Uterus (tissue), 2 donors: ENCODE measurements at regions not wholly inside any gene's neighbourhood (a gene's known extent, or its start where the extent isn't known, plus 50 kb on each side); places are given as distances from the start of the nearest gene placed in this dataset.

ENCODE experiments used
- CTCF ChIP-seq, 4 experiments: fragments of 200-600 bp in 2 of 4; fragments of 450-650 bp in 2 of 4; sonication (generic) in 2 of 4; IDR thresholded peaks; one replicate each; pipeline ENCODE4 v1.5.1; 2016 to 2019; ENCODE audit warnings: antibody characterized with exemption in 4 of 4, mild to moderate bottlenecking in 2 of 4, moderate library complexity in 1 of 4
- POLR2A ChIP-seq, 2 donors: fragments of 450-650 bp; IDR thresholded peaks; one replicate each; pipeline ENCODE4 v1.6.1; 2016; ENCODE audit warnings: antibody characterized with exemption in 2 of 2, mild to moderate bottlenecking in 1 of 2, moderate library complexity in 1 of 2

DNA sequence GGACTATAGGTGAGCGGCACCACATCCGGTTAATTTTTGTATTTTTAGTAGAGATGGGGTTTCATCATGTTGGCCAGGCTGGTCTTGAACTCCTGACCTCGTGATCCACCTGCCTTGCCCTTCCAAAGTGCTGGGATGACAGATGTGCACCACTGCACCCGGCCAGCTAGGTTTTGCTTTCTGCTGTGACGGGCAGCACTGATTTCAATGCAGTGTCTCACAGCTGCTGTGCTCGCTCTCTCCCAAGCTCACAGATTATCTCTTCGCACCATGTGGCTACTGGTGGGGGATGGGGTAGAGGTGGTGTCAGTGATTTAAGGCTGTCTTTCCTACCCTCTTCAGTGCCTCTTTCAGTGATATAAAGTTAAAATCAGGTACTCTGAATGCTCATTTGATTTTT, 909.1 kb downstream of the TRHDE start:
- TF ChIP-seq POLR2A (IDR thresholded peaks at IDR 0.05): no peak
- TF ChIP-seq CTCF (IDR thresholded peaks at IDR 0.05): no peak
